Lower leg skin (tissue), 4 donors: ENCODE measurements at regions not wholly inside any gene's neighbourhood (a gene's known extent, or its start where the extent isn't known, plus 50 kb on each side); places are given as distances from the start of the nearest gene placed in this dataset.

ENCODE experiments used
- DNase-seq, 2 donors: peaks; one replicate each; pipeline ENCODE4 v3.0.0-alpha.2; 2019; ENCODE audit warnings: low spot score in 2 of 2
- H3K4me3 ChIP-seq: fragments of 200-600 bp; sonication (generic); 2 replicates; pipeline ENCODE4 v1.5.1; 2017; ENCODE audit warnings: mild to moderate bottlenecking, low read depth; ENCODE audit not compliant: poor library complexity, severe bottlenecking
- POLR2A ChIP-seq, 2 donors: fragments of 450-650 bp; IDR thresholded peaks; one replicate each; pipeline ENCODE4 v1.6.1; 2016 to 2017; ENCODE audit warnings: antibody characterized with exemption in 2 of 2, mild to moderate bottlenecking in 1 of 2, moderate library complexity in 1 of 2
- WGBS, 2 donors: methylation state at CpG; one replicate each; pipeline ENCODE4 v1.1.5; 2018; 5-methylcytosine and 5-hydroxymethylcytosine counted together
- intact Hi-C: fragments of 100-400 bp; cut with DNase I; formaldehyde crosslinking; loops from one replicate; pipeline ENCODE4 v1.15.0; 2023; ENCODE audit warnings: low total_unique reads
- TF ChIP-seq, protein P1 (sequence below), 3 donors: fragments of 450-650 bp; IDR thresholded peaks; one replicate each; pipeline ENCODE4 v1.5.1; 2016; ENCODE audit warnings: antibody characterized with exemption in 3 of 3, mild to moderate bottlenecking in 3 of 3, moderate library complexity in 2 of 3

DNA sequence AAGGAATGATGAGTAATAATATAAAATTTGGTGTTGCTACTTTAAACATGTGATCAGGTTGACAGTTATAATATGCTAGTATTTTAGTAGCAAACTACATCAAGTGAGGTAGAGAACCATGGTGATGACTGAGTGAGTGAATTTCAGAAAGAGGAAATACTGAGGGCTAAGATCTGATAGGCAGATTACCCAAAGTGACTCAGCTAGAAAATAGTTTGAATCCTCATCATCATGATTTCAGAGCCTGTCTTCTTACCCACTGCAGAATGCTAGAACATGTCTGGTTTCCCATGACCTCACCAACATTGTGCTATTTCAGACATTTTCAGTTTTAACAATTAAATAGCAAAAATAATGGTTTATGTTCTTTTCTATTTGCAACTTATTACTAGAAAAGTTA is 602.1 kb downstream of the TAF11L14 start:
- intact Hi-C loops = no loop called here
- TF ChIP-seq, protein P1, sequence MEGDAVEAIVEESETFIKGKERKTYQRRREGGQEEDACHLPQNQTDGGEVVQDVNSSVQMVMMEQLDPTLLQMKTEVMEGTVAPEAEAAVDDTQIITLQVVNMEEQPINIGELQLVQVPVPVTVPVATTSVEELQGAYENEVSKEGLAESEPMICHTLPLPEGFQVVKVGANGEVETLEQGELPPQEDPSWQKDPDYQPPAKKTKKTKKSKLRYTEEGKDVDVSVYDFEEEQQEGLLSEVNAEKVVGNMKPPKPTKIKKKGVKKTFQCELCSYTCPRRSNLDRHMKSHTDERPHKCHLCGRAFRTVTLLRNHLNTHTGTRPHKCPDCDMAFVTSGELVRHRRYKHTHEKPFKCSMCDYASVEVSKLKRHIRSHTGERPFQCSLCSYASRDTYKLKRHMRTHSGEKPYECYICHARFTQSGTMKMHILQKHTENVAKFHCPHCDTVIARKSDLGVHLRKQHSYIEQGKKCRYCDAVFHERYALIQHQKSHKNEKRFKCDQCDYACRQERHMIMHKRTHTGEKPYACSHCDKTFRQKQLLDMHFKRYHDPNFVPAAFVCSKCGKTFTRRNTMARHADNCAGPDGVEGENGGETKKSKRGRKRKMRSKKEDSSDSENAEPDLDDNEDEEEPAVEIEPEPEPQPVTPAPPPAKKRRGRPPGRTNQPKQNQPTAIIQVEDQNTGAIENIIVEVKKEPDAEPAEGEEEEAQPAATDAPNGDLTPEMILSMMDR (IDR thresholded peaks at IDR 0.05) = no peak
- no peak for TF ChIP-seq POLR2A (IDR thresholded peaks at IDR 0.05)
- no peak overlapping the region for H3K4me3 ChIP-seq
- no peak for DNase-seq

DNA sequence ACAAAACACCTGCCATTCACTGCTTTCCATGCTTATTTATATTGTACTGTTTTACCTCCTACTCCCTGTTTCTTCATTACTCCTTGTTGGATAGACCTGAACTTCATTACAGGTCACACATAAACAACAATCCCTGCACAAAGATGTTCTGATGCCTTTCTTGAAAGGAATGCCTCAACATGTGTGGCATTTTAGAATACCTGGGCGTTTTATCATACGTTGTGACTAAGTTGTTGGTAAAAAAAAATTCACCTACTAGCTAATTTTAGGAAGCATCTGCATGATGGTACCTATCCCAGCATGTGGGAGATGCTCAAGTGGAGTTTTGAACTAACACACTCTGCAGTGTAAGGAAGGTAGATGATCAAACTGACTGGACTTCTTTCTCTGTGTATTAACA is 604.1 kb downstream of the TAF11L14 start:
- intact Hi-C loops = no loop called here

DNA sequence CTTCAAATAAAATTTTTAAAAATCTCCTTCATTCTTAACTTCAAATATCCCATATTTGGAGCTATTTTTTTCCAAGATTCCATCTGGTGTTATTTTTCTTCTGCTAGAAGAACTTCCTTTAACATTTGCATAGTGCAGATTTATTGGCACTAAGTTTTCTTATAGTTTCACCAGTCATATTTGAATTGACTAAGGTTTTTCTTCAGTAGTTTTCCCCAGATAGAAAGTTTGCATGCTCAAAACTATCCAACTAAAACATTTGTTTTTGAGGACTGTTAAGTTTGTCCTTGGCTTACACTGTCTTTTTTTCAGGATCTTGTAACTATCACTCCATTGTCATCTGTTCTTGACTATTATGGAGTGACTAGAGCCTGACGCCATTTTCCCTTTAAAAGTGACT is 606.7 kb downstream of the TAF11L14 start:
- no peak for TF ChIP-seq POLR2A (IDR thresholded peaks at IDR 0.05)
- TF ChIP-seq, protein P1 (IDR thresholded peaks at IDR 0.05) = no peak
- WGBS, 2 donors = 74 to 77% methylated on average over 1 of the region's 1 CpG
- intact Hi-C loops = no loop called here
- no peak overlapping the region for H3K4me3 ChIP-seq
- no peak for DNase-seq

More for the DNA sequence above, 604.1 kb downstream of the TAF11L14 start:
- TF ChIP-seq, protein P1 (IDR thresholded peaks at IDR 0.05) = no peak
- TF ChIP-seq POLR2A (IDR thresholded peaks at IDR 0.05) = no peak
- H3K4me3 ChIP-seq = no peak overlapping the region
- 41 to 60% methylated on average over 2 of the region's 2 CpGs for WGBS, 2 donors
- no peak for DNase-seq

DNA sequence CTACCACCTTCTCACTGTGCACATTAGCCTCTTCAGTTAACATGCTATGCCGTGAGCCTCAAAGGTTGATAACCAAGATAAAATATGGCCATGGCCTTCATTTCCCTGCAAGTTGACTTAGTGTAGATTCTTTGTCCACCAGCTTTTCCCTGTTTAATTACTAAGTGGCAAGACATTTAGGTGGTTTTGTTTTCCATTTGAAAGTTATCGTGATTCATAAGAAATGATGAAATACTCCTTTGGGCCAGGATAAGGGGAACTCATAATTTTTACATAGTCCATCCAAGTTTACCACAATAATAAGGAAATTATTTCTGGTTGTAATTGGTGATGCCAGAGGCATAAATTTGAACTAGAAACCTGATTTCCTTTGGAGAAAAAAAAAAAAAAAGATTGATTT is 609.6 kb downstream of the TAF11L14 start:
- DNase-seq = no peak
- 62 to 65% methylated on average over 2 of the region's 2 CpGs for WGBS, 2 donors
- no peak overlapping the region for H3K4me3 ChIP-seq
- TF ChIP-seq, protein P1 (IDR thresholded peaks at IDR 0.05) = no peak
- no peak for TF ChIP-seq POLR2A (IDR thresholded peaks at IDR 0.05)
- intact Hi-C loops = no loop called here

DNA sequence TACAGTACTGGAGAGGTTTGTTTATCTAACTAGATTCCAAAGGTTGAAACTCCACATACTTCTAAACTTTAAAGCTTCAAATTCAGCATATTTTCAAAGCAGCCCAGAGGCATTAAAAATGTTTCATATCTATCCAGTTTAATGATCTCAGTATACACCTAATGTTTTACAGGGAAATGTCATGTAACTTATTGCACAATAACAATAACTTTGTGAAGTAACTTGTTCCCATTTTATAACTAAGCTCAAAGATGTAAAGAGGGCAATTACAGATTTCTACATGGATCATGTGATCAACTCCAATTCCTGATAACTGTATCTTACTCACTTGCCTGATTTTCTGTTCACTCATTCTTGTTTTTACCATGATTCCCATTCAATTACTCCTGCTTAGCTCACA is 610.0 kb downstream of the TAF11L14 start:
- DNase-seq = no peak
- TF ChIP-seq, protein P1 (IDR thresholded peaks at IDR 0.05) = no peak
- TF ChIP-seq POLR2A (IDR thresholded peaks at IDR 0.05) = no peak
- no peak overlapping the region for H3K4me3 ChIP-seq
- intact Hi-C loops = no loop called here

DNA sequence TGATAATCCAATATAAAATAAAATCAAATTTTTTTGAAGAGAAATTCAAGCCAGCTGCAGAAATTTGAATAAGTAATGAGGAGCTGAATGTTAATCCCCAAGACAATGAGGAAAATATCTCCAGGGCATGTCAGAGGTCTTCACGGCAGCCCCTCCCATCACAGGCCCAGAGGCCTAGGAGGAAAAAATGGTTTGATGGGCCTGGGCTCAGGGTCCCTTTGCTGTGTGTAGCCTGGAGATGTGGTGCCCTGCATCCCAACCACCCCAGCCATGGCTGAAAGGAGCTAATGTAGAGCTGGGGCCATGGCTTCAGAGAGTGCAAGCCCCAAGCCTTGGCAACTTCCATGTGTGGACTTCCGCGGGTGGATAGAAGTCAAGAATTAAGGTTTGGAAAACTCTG is 618.3 kb downstream of the TAF11L14 start:
- DNase-seq = no peak
- TF ChIP-seq POLR2A (IDR thresholded peaks at IDR 0.05) = no peak
- TF ChIP-seq, protein P1 (IDR thresholded peaks at IDR 0.05) = no peak

More for the DNA sequence above, 618.3 kb downstream of the TAF11L14 start:
- WGBS, 2 donors = 92 to 97% methylated on average over 3 of the region's 3 CpGs
- intact Hi-C loops = no loop called here
- no peak overlapping the region for H3K4me3 ChIP-seq
